GM12872 (cell line): ENCODE measurements at regions not wholly inside any gene's neighbourhood (a gene's known extent, or its start where the extent isn't known, plus 50 kb on each side); places are given as distances from the start of the nearest gene placed in this dataset.

ENCODE experiments used
- CTCF ChIP-seq: IDR thresholded peaks from 3 replicates; pipeline ENCODE4 v1.5.1; 2011; ENCODE audit warnings: low read depth, mild to moderate bottlenecking, low read length, moderate library complexity; ENCODE audit not compliant: insufficient read depth

GRCh38 chr13:46476174-46476573 lies 76.8 kb upstream of the LRCH1 start:
- TF ChIP-seq CTCF: no peak

GRCh38 chr13:46475541-46475991 lies 77.4 kb upstream of the LRCH1 start:
- no peak for TF ChIP-seq CTCF

GRCh38 chr13:46473806-46474205 lies 79.2 kb upstream of the LRCH1 start:
- TF ChIP-seq CTCF: no peak

GRCh38 chr13:46472384-46472783 lies 80.6 kb upstream of the LRCH1 start:
- no peak for TF ChIP-seq CTCF

- TF ChIP-seq CTCF: no peak
Observed at GRCh38 chr13:46468570-46469463, 81.8 kb upstream of the RUBCNL start.

- no peak for TF ChIP-seq CTCF
Observed at GRCh38 chr13:46463719-46464118, 76.7 kb upstream of the RUBCNL start.

GRCh38 chr13:46455924-46456323 lies 68.9 kb upstream of the RUBCNL start:
- peak; percentile 28; the same call in 2 of the 3 replicates for TF ChIP-seq CTCF
